ENCODE measurements at regions not wholly inside any gene's neighbourhood (a gene's known extent, or its start where the extent isn't known, plus 50 kb on each side); places are given as distances from the start of the nearest gene placed in this dataset.
"Not testable (repeated sequence)": the region's sequence is repeated elsewhere in the genome, so short reads cannot be mapped to it uniquely, and the experiment has no call there.

DNA sequence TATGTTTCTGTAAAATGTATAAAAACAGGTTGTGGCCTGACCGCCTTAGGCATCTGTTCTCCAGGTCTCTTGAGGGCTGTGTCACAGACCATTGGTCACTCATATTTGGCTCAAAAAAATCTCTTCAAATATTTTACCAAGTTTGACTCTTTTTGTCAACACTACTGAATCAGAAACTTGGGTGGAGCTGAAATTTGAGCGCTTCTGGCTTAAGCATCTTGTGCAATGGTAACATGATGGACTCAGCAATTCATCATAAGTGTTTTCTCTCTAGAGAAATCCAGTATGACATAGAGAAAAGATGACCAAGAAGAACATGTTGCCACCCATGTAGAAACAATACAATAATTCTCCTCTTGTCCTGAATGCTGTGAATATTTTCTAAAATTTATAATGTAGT lies 387.9 kb downstream of the MAT2B start:
- H3K4me2 ChIP-seq = no peak overlapping the region
- no peaks in the 10 kb centered on the region for H3K9me3 ChIP-seq (ENCODE audit: low read depth)
- H3K27me3 ChIP-seq = no peaks in the 10 kb centered on the region
- 92% methylated on average over 2 of the region's 2 CpGs for WGBS (ENCODE audit: low lambda C conversion rate, missing lambda C conversion rate)
- no peaks in the 10 kb centered on the region for H4K20me1 ChIP-seq (ENCODE audit: insufficient read depth, poor library complexity, severe bottlenecking)
- no peak for DNase-seq (ENCODE audit: low spot score)
- no peaks in the 10 kb centered on the region for H3K9me2 ChIP-seq (replicated peaks; ENCODE audit: insufficient read depth)
- no peaks in the 10 kb centered on the region for H3K36me3 ChIP-seq (replicated peaks; ENCODE audit: insufficient read depth, low read depth)
- H3K27ac ChIP-seq = no peak overlapping the region
- no peak for TF ChIP-seq EZH2phosphoT487 (IDR thresholded peaks at IDR 0.05; ENCODE audit: low read depth, severe bottlenecking, unreplicated experiment)
- TF ChIP-seq EZH2 (IDR thresholded peaks at IDR 0.05; ENCODE audit: borderline replicate concordance) = no peak
- no peak overlapping the region for H2AFZ ChIP-seq
- no peaks in the 10 kb centered on the region for H3K79me2 ChIP-seq
- H3K4me3 ChIP-seq = no peak overlapping the region
- no peaks in the 10 kb centered on the region for H3K4me1 ChIP-seq (ENCODE audit: insufficient read depth)

DNA sequence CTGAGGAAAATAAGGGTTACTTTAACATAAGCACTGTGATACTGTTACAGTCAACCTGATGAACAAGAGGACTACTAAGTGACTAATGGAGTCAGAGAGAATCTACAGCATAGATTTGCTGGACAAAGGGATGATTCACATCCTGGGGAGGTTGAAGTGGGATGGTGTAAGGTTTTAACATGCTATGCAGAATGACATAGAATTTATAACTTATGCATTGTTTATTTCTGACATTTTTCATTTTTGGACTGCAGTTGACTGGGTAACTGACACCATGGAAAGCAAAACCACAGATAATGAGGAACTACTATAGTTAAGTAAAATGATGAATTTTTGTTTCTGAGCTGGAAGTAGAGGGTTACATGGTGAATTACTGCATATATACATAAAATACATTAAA lies 389.2 kb downstream of the MAT2B start:
- Histone ChIP-seq H3K4me2 (no peak overlapping the region), H3K27me3 (no peaks in the 10 kb centered on the region), H3K79me2 (no peaks in the 10 kb centered on the region), H3K9me3 (ENCODE audit: low read depth) (no peaks in the 10 kb centered on the region), H3K4me3 (no peak overlapping the region), H4K20me1 (ENCODE audit: insufficient read depth, poor library complexity, severe bottlenecking) (no peaks in the 10 kb centered on the region), H3K36me3 (replicated peaks; ENCODE audit: insufficient read depth, low read depth) (no peaks in the 10 kb centered on the region), H3K4me1 (ENCODE audit: insufficient read depth) (no peaks in the 10 kb centered on the region), H3K27ac (no peak overlapping the region), H2AFZ (no peak overlapping the region), H3K9me2 (replicated peaks; ENCODE audit: insufficient read depth) (no peaks in the 10 kb centered on the region)
- TF ChIP-seq EZH2phosphoT487 (IDR thresholded peaks at IDR 0.05; ENCODE audit: low read depth, severe bottlenecking, unreplicated experiment) = no peak
- TF ChIP-seq, protein P1, sequence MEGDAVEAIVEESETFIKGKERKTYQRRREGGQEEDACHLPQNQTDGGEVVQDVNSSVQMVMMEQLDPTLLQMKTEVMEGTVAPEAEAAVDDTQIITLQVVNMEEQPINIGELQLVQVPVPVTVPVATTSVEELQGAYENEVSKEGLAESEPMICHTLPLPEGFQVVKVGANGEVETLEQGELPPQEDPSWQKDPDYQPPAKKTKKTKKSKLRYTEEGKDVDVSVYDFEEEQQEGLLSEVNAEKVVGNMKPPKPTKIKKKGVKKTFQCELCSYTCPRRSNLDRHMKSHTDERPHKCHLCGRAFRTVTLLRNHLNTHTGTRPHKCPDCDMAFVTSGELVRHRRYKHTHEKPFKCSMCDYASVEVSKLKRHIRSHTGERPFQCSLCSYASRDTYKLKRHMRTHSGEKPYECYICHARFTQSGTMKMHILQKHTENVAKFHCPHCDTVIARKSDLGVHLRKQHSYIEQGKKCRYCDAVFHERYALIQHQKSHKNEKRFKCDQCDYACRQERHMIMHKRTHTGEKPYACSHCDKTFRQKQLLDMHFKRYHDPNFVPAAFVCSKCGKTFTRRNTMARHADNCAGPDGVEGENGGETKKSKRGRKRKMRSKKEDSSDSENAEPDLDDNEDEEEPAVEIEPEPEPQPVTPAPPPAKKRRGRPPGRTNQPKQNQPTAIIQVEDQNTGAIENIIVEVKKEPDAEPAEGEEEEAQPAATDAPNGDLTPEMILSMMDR (IDR thresholded peaks at IDR 0.05; ENCODE audit: poor library complexity) = no peak
- DNase-seq (ENCODE audit: low spot score) = no peak

DNA sequence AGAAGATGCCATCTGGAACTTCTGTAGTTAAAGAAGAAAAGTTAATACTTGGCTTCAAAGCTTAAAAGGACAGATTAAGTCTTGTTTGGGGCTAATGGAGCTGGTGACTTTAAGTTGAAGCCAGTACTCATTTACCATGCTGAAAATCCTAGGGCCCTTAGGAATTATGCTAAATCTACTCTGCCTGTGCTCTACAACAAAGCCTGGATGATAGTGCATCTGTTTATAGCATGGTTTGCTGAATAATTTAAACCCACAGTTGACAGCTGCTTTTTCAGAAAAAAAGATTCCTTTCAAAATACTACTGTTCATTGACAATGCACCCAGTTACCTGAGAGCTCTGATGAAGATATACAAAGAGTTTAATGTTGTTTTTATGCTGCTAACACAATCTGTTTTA lies 393.5 kb downstream of the MAT2B start:
- Histone ChIP-seq H4K20me1 (ENCODE audit: insufficient read depth, poor library complexity, severe bottlenecking) (no peaks in the 10 kb centered on the region), H2AFZ (no peak overlapping the region), H3K4me1 (ENCODE audit: insufficient read depth) (no peaks in the 10 kb centered on the region), H3K4me2 (no peak overlapping the region), H3K9me2 (replicated peaks; ENCODE audit: insufficient read depth) (no peaks in the 10 kb centered on the region), H3K9me3 (ENCODE audit: low read depth) (no peaks in the 10 kb centered on the region), H3K27ac (no peak overlapping the region), H3K36me3 (replicated peaks; ENCODE audit: insufficient read depth, low read depth) (no peaks in the 10 kb centered on the region), H3K27me3 (no peaks in the 10 kb centered on the region), H3K4me3 (no peak overlapping the region), H3K79me2 (no peaks in the 10 kb centered on the region)
- TF ChIP-seq EZH2phosphoT487 (IDR thresholded peaks at IDR 0.05; ENCODE audit: low read depth, severe bottlenecking, unreplicated experiment) = no peak
- no peak for TF ChIP-seq EZH2 (IDR thresholded peaks at IDR 0.05; ENCODE audit: borderline replicate concordance)
- TF ChIP-seq, protein P1 (IDR thresholded peaks at IDR 0.05; ENCODE audit: poor library complexity) = no peak
- DNase-seq (ENCODE audit: low spot score) = no peak

DNA sequence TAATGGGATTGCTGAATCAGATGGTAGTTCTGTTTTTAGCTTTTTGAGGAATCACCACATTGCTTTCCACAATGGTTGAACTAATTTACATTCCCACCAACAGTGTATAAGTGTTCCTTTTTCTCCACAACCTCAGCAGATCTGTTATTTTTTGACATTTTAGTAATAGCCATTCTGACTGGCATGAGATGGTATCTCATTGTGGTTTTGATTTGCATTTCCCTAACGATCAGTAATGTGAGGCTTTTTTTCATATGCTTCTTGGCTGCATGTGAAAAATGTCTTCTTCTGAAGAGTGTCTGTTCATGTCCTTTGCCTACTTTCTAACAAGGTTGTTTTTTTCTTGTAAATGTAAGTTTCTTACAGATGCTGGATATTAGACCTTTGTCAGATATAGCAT lies 402.4 kb downstream of the MAT2B start:
- H3K36me3 ChIP-seq (replicated peaks; ENCODE audit: insufficient read depth, low read depth); H3K4me2 ChIP-seq; H3K79me2 ChIP-seq; H3K9me2 ChIP-seq (replicated peaks; ENCODE audit: insufficient read depth); H3K4me1 ChIP-seq (ENCODE audit: insufficient read depth); H3K4me3 ChIP-seq; H3K27ac ChIP-seq; H3K27me3 ChIP-seq; H4K20me1 ChIP-seq (ENCODE audit: insufficient read depth, poor library complexity, severe bottlenecking); DNase-seq (ENCODE audit: low spot score); H3K9me3 ChIP-seq (ENCODE audit: low read depth); H2AFZ ChIP-seq: not testable (repeated sequence)
- 85% methylated on average over 1 of the region's 1 CpG for WGBS (ENCODE audit: low lambda C conversion rate, missing lambda C conversion rate)

DNA sequence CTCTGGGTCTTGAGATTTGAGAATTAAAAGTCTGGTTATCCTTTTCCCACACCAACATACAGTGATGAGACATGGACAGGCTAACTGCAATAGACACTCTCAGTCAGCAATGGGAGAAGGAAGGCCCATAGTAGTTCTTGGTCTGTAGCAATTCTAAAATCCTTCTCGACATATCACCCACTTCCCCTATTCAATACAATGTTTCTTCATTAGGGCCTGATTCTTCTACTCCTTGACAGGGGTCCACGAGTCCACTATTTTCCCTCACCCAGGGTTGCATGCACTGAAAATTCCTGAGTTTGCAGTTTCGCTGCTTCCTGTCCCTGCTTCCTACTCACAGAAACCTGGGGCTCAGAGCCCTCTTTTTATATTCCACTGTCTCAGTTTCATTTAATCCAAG lies 402.8 kb downstream of the MAT2B start:
- H3K79me2 ChIP-seq = no peaks in the 10 kb centered on the region
- H3K9me3 ChIP-seq (ENCODE audit: low read depth) = no peaks in the 10 kb centered on the region
- TF ChIP-seq, protein P1 (IDR thresholded peaks at IDR 0.05; ENCODE audit: poor library complexity) = no peak
- TF ChIP-seq EZH2 (IDR thresholded peaks at IDR 0.05; ENCODE audit: borderline replicate concordance) (no peak), EZH2phosphoT487 (IDR thresholded peaks at IDR 0.05; ENCODE audit: low read depth, severe bottlenecking, unreplicated experiment) (no peak)
- no peak overlapping the region for H3K4me2 ChIP-seq
- no peaks in the 10 kb centered on the region for H3K27me3 ChIP-seq
- no peaks in the 10 kb centered on the region for H3K4me1 ChIP-seq (ENCODE audit: insufficient read depth)
- no peak overlapping the region for H2AFZ ChIP-seq
- H3K9me2 ChIP-seq (replicated peaks; ENCODE audit: insufficient read depth) = no peaks in the 10 kb centered on the region
- H3K4me3 ChIP-seq = no peak overlapping the region
- no peaks in the 10 kb centered on the region for H3K36me3 ChIP-seq (replicated peaks; ENCODE audit: insufficient read depth, low read depth)
- no peak overlapping the region for H3K27ac ChIP-seq
- WGBS (ENCODE audit: low lambda C conversion rate, missing lambda C conversion rate) = 89% methylated on average over 3 of the region's 3 CpGs
- DNase-seq (ENCODE audit: low spot score) = no peak
- H4K20me1 ChIP-seq (ENCODE audit: insufficient read depth, poor library complexity, severe bottlenecking) = no peaks in the 10 kb centered on the region

All from hepatocyte (in vitro differentiated cells).